ENCODE measurements at regions not wholly inside any gene's neighbourhood (a gene's known extent, or its start where the extent isn't known, plus 50 kb on each side); places are given as distances from the start of the nearest gene placed in this dataset.
"Not testable (repeated sequence)": the region's sequence is repeated elsewhere in the genome, so short reads cannot be mapped to it uniquely, and the experiment has no call there.

- not testable (repeated sequence) for TF ChIP-seq SUZ12 (IDR thresholded peaks at IDR 0.05; ENCODE audit: extremely low read depth, insufficient read depth, insufficient read length); ZNF274 (IDR thresholded peaks at IDR 0.05; ENCODE audit: low read depth, low read length)
Observed at GRCh38 chr4:3946553-3946952, 180.4 kb downstream of the ADRA2C start.

All from NT2/D1 (cell line).